GM12873 (cell line): ENCODE measurements at regions not wholly inside any gene's neighbourhood (a gene's known extent, or its start where the extent isn't known, plus 50 kb on each side); places are given as distances from the start of the nearest gene placed in this dataset.

Experiments
- TF ChIP-seq, protein P1 (sequence below): IDR thresholded peaks from 2 replicates; pipeline ENCODE4 v1.5.1; 2012; ENCODE audit warnings: low read depth, mild to moderate bottlenecking, moderate library complexity, low read length, control low read depth; ENCODE audit not compliant: insufficient read depth; ENCODE audit errors: missing control alignments

DNA sequence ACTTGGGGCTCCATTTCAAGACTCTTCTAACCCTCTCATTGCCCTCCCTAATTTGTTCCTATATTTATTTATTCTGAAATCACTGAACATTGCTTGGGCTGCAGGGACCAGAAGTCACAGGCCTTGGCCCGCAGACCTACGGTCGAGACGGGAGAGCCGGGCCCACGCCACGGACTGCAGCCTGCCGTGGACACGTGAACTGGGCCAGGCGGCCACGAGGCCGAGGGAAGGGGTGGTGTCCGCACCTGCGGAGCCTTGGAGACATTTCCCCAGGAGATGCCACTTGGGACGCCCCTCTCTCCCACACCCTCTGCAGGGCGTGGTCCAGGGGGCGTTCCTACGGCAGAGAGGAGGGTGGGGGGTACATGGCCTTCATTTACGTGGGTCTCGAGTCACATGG is 463.9 kb downstream of the ICE1 start:
- TF ChIP-seq, protein P1, sequence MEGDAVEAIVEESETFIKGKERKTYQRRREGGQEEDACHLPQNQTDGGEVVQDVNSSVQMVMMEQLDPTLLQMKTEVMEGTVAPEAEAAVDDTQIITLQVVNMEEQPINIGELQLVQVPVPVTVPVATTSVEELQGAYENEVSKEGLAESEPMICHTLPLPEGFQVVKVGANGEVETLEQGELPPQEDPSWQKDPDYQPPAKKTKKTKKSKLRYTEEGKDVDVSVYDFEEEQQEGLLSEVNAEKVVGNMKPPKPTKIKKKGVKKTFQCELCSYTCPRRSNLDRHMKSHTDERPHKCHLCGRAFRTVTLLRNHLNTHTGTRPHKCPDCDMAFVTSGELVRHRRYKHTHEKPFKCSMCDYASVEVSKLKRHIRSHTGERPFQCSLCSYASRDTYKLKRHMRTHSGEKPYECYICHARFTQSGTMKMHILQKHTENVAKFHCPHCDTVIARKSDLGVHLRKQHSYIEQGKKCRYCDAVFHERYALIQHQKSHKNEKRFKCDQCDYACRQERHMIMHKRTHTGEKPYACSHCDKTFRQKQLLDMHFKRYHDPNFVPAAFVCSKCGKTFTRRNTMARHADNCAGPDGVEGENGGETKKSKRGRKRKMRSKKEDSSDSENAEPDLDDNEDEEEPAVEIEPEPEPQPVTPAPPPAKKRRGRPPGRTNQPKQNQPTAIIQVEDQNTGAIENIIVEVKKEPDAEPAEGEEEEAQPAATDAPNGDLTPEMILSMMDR: no peak

GRCh38 chr5:5885782-5886181 is 463.3 kb downstream of the ICE1 start:
- TF ChIP-seq, protein P1: no peak

DNA sequence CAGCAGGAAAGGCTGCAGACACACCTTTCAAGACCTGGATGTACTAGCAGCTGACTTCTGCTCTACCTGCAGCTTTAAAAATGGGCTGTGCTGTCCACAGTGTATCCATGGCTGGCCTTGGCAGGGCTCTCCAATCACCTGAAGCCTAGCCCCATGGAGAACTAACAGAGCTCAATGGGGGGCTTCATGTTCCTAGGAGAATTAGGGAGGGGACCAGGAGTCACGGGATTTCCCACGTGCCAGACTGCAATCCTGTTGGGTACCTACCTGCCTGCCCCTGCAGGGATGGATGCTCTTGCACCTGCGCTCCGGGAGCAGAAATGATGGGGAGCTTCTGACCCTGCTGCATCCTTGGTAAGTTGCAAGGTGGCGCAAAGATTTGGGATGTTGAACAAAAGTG is 462.1 kb downstream of the ICE1 start:
- TF ChIP-seq, protein P1: no peak

- TF ChIP-seq, protein P1: no peak
Observed at GRCh38 chr5:5883562-5883961, 461.1 kb downstream of the ICE1 start.

DNA sequence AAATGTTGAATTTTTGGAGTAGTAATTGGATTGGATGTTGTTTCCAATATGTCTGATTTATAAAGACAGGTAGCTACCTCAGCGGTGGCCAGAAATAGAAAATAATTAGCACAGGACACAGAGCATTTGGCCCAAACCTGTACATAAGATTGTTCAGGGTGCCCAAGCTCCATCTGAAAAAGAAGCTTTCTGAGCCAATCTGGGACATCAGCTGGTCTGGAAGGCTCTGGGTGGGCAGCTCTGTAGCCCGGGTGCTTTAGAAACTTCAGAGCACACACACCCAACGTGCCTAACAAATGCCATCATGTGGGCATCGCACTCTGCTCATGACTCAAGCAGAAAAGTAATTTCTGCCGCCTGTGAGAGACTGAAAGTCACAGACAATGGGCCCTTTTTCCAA is 460.7 kb downstream of the ICE1 start:
- TF ChIP-seq, protein P1: no peak

GRCh38 chr5:5882706-5883105 is 460.2 kb downstream of the ICE1 start:
- TF ChIP-seq, protein P1: no peak

DNA sequence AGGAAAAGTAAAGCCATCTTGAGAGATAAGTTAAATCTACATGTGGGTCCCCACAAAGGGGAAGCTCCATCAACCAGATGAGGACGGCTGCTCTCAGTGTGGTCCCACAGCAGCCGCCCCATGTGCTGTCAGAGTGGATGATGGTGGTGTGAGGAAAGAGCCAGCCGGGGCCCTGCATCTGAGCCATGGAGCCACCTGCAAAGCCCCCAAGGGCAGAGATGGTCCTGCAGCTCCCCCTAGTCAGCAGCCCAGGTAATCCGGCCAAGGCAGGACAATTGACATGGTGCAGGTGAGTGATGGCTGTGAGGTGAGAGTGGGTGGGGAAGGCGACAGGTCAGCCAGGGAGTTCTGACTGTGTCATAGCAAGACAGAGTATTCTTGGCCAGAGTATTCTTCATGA is 458.8 kb downstream of the ICE1 start:
- TF ChIP-seq, protein P1: peak; percentile 50

DNA sequence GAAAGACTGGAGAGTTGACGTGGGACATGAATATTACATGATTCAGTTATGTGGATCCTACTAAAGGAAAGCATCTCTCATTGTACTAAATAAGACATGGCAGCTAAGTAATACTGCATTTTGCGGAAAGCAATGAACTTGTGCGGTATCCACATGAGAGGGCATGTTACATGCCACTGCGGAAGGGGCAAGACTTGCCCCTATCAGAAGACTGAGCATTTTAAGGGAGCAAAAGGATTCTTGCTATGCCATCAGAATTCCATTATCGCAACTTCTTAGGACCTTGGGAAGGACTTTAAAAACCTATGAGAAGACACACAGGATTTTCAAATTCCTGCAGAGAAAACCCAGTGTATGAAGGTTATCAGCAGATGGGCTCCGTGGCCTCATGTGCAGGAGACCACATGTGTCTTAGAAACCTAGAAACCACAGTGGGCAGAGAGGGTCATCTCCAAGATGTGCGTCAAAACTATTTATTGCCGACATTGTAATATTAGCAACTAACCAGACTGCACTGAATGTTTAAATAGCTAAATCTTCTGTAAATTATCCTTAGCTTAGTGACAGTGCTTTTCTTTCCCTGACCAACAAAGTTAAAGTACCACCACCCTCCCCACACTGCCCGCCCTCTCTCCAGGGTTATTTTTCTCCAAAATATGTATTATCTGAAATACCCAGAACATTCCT is 457.7 kb downstream of the ICE1 start:
- TF ChIP-seq, protein P1: no peak
